HG02642 (cell line): ENCODE measurements at regions not wholly inside any gene's neighbourhood (a gene's known extent, or its start where the extent isn't known, plus 50 kb on each side); places are given as distances from the start of the nearest gene placed in this dataset.
"Not testable (repeated sequence)": the region's sequence is repeated elsewhere in the genome, so short reads cannot be mapped to it uniquely, and the experiment has no call there.

Experiments
- ATAC-seq: cut with Tn5 transposase; IDR thresholded peaks from one replicate; pipeline ENCODE4 v1.9.1; 2021; ENCODE audit warnings: mild to moderate bottlenecking; ENCODE audit not compliant: unreplicated experiment, poor library complexity

DNA sequence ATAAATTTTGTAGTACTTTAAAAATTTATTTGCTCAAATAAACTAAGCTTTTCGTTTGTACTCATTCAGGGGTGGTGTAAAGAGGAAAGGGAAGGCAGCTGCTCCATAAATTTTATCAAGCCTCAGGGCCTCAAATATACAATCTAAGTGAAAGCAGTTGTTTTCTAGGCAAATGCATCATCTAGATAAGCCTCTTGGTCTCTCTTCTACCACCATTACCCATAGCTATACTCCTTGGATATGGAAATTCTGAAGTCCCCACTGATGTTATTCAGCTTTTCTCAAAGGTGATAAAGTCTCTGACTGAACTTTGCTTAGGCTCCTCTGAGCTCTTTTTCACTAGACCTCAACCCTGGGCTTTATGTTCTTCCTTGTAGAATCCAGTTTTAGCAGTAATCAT, 1313.1 kb downstream of the JRKL start:
- no peak for ATAC-seq

DNA sequence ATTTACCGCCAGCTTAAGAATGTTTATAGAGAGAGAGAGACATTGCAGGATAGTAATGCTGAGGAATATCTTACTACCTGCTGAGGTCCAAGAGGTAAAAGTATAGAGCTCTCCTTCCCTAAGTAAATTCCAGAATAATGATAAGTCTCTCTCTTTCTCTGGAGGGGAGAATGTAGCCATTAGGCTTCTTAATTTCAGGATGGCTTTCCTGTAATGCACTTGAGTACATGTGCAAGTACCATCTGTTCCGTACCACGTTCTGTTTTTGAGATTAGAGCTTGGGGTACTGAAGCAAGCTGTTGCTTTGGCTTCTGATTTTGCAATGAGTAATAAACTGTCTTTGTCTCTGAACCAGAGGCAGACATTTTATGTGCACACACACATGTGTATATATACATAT, 1314.0 kb downstream of the JRKL start:
- ATAC-seq: no peak

- not testable (repeated sequence) for ATAC-seq
Measured at GRCh38 chr11:97705441-97705840, 1315.3 kb upstream of the CNTN5 start.

GRCh38 chr11:97717922-97718321, 1302.8 kb upstream of the CNTN5 start:
- no peak for ATAC-seq

DNA sequence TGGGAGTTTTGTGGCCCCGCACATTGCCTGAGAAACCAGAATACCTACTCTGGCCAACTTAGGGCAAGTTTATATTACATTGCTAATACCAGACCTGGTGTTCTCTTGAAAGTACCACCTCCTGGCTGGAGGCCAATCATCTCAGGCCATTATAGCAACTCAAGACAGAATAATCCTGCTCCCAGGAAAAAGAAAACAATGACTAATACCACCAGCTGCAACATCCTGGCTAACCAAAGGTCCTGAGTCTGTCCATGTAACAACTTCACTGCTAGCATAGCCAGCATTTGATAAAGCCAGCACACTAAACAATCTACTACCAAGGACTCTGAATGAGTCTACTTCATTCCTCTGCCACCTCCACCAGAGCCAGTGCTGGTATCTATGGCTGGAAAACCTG, 1298.7 kb upstream of the CNTN5 start:
- no peak for ATAC-seq

- no peak for ATAC-seq
Measured at GRCh38 chr11:97722721-97723120, 1298.0 kb upstream of the CNTN5 start.

DNA sequence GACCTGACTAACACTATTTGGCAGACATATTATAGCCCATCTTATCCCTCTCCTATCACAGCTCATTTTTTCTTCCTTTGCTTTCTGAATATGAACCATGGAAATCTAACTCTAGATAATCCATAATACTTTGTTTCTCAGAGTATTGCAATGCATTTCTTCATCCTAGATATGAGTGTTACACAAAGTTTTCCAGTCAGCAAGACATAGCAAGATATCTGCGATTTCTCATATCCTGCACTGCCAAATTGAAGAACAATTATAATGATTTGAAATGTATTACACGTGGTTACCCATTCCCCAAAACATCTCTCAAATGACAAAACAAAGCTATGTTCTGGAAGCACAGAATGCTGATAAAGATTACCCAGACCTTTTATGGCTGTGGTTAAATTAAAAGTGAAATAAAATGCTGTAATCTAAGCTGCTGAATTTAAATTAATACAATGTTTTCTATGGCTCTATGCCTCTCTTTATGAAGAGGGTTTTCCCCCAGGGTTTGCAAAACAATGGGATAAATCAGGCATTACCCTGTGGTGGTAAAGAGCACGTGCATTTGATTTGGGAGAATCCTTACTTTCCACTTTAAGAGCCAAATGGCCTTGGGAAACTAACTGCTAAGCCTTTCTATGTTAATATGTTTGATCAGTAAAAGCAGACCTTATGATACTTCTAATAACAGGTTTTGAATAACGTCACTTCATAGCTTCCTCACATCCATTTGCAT, 1291.0 kb upstream of the CNTN5 start:
- ATAC-seq: no peak

- no peak for ATAC-seq
Measured at GRCh38 chr11:97732011-97732632, 1288.6 kb upstream of the CNTN5 start.

DNA sequence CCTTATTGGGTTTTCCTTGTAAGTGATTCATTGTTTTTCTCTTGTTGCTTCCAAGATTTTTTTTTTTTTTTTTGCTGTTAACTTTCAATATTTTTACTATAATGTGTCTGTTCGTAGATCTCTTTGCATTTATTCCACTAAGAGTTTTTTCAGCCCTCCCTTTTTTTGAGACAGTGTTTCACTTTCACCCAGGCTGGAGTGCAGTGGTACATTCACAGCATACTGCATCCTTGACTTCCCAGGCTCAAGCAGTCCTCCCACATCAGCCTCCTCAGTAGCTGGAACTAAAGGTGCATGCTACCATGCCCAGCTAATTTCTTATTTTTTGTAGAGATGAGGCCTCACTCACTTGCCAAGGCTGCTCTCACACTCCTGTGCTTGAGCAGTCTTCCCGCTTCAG, 1282.0 kb upstream of the CNTN5 start:
- no peak for ATAC-seq

- no peak for ATAC-seq
Measured at GRCh38 chr11:97739932-97740800, 1280.6 kb upstream of the CNTN5 start.

GRCh38 chr11:97740801-97741151, 1280.0 kb upstream of the CNTN5 start:
- ATAC-seq: no peak

- ATAC-seq: no peak
Measured at GRCh38 chr11:97742717-97743116, 1278.0 kb upstream of the CNTN5 start.

DNA sequence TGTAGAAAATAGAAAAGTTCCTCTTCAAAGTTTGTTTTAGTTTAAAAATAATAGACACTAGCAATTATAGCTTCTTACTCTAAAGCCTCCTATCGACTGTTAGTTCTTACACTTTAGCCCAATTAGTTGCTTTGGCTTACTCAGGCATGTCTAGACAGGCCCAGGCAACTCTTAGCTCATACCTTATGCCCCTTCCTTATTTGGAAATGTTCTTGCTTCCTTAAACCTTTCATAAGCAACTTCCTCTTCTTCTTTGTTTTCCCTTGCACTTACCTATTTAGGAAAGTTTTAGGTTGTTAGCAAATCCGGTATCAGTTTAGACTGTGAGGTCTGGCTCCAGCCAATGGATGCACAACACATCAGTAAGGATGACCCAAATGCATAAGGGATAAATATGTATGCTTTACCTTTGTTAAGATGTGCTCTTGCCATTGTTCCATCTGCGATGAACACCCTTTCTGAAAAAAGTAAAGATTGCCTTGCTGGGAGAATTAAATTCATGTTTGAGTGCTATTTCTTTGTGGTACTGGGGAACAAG, 1277.5 kb upstream of the CNTN5 start:
- no peak for ATAC-seq

- no peak for ATAC-seq
Measured at GRCh38 chr11:97745515-97746050, 1275.2 kb upstream of the CNTN5 start.

DNA sequence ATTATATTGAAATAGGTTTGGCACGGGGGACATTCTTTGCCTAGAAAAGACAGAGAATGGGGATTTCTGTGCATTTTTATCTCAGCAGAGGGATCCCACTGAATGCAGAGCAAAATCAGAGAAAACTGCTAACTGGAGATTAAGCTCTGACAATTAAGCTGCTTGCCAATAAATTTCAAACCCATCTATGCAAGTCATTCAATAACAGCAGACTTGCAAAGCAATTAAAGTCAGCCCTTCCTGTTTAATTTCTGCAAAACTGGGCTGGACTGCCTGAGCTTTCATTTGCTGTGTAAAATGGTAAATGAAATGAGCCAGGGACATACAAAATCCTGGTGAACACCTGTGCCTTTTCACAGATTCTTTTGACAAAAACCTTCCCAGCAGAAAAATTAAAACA, 1273.9 kb upstream of the CNTN5 start:
- ATAC-seq: no peak

GRCh38 chr11:97751405-97751804, 1269.3 kb upstream of the CNTN5 start:
- ATAC-seq: no peak

DNA sequence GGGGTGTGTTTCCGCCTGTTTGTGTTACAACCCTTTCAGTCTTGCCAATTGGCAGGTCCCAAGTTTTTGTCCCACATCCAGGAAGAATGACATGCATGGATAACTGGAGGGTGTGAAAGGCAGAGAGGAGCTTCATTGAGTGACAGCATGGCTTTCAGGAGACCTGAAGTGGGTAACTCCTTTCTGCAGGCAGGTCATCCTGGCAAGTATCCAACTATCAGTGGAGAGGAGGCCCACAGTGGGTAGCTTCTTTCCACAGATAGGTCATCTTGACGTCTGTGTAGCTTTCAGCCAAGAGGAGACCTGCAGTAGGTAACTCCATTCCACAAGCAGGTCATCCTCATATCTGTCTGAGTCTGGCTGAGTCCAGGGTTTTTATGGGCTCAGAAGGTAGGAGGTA, 1268.8 kb upstream of the CNTN5 start:
- ATAC-seq: no peak

GRCh38 chr11:97754976-97755375, 1265.8 kb upstream of the CNTN5 start:
- no peak for ATAC-seq

DNA sequence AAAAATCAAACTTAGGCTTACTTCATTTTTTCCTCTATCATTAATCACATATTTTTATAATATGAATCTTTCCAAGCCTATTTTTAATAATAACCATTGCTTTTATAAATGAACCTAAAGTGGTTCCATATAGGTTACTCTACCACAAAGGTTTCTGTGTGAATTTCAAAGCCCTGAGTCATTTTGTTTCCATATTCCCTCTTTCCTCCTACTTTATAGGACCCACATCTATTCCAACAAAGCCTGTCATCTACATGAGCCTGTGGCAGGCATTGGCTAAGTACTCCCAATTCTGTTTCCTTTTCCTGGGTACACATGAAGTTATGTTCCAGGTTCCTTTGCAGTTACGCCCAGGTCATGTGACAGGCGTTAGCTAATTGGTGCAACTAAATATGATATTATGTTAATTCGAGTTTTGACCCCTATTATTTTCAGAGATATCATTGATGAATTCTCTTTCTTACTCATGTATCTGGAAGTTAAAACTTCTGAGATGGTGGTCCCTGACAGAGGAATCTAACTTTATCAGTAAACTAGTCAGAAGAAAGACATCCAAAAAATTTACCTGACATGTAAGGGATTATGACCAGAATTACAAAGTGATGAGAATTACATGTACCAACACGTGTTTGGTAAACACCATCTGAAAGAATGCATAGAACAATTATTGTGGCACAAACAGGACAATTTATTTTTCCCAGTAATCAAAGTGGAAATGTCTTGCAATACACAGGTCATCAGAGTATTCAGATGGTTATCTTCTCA, 1264.0 kb upstream of the CNTN5 start:
- ATAC-seq: no peak

DNA sequence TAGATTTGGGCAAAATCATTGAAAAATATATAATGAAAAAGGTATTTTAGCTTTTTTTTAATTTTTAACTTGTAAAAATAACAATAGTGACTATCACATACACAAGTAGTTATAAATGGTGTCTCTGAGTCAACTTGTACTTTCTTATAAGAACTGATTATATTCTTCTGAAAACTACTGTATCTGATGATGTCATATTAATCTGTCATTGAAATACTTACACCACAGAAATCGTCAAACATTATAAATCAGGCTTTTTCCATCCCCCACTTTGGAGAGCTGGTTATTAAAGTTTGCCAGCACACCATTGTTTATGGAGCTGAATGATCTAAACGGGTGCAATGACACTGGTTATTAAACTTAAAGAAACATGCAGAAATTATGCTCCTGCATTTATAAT, 1259.6 kb upstream of the CNTN5 start:
- no peak for ATAC-seq
